ENCODE measurements at regions not wholly inside any gene's neighbourhood (a gene's known extent, or its start where the extent isn't known, plus 50 kb on each side); places are given as distances from the start of the nearest gene placed in this dataset.

DNA sequence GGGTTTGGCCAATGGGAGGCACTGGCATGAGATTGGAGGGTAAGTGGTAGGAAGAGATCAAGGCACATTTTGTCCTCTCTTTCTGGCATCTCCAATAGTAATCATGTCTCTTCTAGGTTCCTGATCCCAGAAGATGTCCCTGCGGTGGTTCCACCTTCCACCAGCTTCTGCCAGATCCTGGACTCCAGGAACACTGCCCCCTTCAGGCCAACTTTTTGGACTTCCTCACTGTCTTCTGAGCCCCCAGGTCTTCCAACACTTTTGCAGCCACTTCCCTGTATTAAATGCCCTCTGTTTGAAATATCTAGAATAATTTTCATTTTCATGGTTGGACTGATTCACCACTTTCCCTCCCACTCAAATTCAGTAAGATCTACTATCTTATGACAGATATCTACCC, 60.9 kb downstream of the BAMBI start:
- Histone ChIP-seq H3K27me3 (no peaks in the 10 kb centered on the region), H3K4me1 (ENCODE audit: insufficient read depth) (no peaks in the 10 kb centered on the region), H3K9me3 (no peaks in the 10 kb centered on the region), H3K36me3 (no peaks in the 10 kb centered on the region), H3K27ac (no peak overlapping the region), H3K4me3 (no peak overlapping the region)
- TF ChIP-seq, protein P1, sequence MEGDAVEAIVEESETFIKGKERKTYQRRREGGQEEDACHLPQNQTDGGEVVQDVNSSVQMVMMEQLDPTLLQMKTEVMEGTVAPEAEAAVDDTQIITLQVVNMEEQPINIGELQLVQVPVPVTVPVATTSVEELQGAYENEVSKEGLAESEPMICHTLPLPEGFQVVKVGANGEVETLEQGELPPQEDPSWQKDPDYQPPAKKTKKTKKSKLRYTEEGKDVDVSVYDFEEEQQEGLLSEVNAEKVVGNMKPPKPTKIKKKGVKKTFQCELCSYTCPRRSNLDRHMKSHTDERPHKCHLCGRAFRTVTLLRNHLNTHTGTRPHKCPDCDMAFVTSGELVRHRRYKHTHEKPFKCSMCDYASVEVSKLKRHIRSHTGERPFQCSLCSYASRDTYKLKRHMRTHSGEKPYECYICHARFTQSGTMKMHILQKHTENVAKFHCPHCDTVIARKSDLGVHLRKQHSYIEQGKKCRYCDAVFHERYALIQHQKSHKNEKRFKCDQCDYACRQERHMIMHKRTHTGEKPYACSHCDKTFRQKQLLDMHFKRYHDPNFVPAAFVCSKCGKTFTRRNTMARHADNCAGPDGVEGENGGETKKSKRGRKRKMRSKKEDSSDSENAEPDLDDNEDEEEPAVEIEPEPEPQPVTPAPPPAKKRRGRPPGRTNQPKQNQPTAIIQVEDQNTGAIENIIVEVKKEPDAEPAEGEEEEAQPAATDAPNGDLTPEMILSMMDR (IDR thresholded peaks at IDR 0.05), result no peak
- TF ChIP-seq EP300 (IDR thresholded peaks at IDR 0.05) (no peak), POLR2A (IDR thresholded peaks at IDR 0.05) (no peak)
- intact Hi-C loops (cut with DNase I), result no loop called here
- DNase-seq, result no peak
- WGBS, 3 donors, result 94 to 100% (median 95%) methylated on average over 1 of the region's 1 CpG

DNA sequence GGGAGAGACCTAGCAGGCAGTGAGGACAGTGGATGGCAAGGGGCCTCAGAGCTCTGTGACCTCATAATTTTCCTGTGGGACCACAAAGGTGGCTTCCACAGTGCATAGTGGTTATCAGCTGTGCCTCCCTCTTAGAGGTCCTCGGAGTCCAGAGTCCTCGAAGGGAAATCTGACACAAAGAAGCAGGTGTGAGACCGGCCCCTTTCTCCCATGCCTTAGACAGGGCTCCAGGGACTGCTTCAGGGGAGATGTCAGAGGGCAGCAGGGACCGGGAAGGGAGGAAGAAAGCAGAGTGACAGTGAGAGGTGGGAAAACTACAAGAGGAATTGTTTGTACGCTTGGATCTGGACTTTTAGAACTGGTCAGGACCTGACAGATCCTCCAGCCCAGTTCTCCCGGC, 66.3 kb downstream of the BAMBI start:
- intact Hi-C loops (cut with DNase I), result no loop called here
- DNase-seq, result no peak

DNA sequence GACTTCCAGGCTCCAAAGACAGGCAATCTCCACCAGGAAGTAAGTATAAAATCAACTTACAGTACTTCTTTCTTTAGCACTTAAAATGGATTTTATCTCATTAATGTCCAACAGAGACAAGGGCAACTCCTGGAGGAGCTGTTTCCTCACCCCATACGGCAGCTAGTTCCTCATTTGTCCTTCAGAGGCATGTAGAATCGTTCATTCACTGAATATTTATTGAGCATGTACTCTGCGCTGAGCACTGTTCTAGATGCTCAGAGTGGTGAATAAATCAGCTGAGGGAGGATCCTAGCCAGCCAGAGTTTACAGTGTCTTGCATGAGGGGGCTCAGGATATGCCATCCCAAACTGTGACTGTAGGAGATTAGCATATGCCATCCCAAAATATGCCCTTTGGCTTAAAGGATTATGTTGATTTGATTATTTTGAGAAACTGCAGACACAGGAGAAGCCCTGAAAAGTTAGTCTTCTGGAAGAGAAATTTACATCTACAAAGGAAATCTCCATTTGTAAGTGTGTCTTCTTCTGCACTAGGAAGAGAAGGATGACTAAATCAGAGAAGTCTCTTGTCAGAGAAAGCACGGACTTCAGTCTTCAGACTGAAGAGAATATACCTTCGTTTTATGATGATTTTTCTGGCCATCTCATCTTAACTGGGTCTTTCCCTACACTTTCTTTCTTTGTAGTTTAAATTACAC, 66.9 kb downstream of the BAMBI start:
- Histone ChIP-seq H3K4me3 (no peak overlapping the region), H3K27ac (no peak overlapping the region), H3K36me3 (no peaks in the 10 kb centered on the region), H3K27me3 (no peaks in the 10 kb centered on the region), H3K9me3 (no peaks in the 10 kb centered on the region), H3K4me1 (ENCODE audit: insufficient read depth) (no peaks in the 10 kb centered on the region)
- DNase-seq, result no peak
- TF ChIP-seq, protein P1 (IDR thresholded peaks at IDR 0.05), result no peak
- TF ChIP-seq EP300 (IDR thresholded peaks at IDR 0.05), result no peak
- TF ChIP-seq POLR2A (IDR thresholded peaks at IDR 0.05), result no peak
- 78 to 85% (median 83%) methylated on average over 5 of the region's 5 CpGs for WGBS, 3 donors
- intact Hi-C loops (cut with DNase I), result no loop called here

More for the DNA sequence above, 66.3 kb downstream of the BAMBI start:
- no peak for TF ChIP-seq EP300 (IDR thresholded peaks at IDR 0.05)
- TF ChIP-seq POLR2A (IDR thresholded peaks at IDR 0.05), result no peak
- TF ChIP-seq, protein P1 (IDR thresholded peaks at IDR 0.05), result no peak
- H3K36me3 ChIP-seq, result no peaks in the 10 kb centered on the region
- H3K27me3 ChIP-seq, result no peaks in the 10 kb centered on the region
- H3K27ac ChIP-seq, result no peak overlapping the region
- H3K4me1 ChIP-seq (ENCODE audit: insufficient read depth), result no peaks in the 10 kb centered on the region
- H3K4me3 ChIP-seq, result no peak overlapping the region
- WGBS, 3 donors, result 74 to 81% (median 76%) methylated on average over 6 of the region's 6 CpGs
- no peaks in the 10 kb centered on the region for H3K9me3 ChIP-seq

DNA sequence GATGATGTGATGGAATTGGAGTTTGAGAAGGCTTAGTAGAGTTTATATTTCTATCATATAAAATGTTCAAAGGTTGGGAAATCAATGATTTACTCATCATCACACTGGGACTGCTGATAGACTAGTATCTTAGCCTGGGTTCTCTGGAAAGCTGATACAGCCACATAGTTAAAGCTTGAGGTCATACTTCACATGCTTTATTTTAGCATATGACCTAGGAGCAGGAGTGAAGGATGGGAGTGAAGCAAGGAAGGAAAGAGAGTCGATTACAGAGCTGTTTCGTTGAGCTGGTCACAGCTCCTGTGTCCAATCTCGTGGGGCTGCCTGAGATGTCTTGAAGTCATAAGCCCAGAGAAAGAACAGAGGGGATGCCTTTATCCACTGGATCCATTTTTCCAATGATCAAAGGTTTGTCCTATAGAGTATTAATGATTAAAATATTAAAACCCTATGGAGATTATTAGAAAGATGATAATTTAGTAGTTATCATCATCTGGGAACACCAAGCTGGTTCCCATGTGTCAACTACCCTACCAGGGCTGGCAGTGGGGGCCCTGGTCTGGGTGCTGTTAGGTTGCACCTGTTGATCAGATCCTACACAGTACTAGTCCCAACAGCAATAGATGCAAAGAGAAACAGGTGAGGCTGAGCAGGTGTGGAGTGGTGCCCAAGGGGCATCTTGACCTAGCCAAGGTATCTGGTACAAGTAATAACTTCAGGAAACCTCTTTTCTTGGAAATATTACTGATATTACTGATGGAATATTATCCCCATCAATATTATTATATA, 77.8 kb downstream of the BAMBI start:
- no peaks in the 10 kb centered on the region for H3K9me3 ChIP-seq
- 76 to 80% (median 77%) methylated on average over 3 of the region's 3 CpGs for WGBS, 3 donors
- DNase-seq, result no peak
- intact Hi-C loops (cut with DNase I), result no loop called here
- H3K36me3 ChIP-seq, result no peaks in the 10 kb centered on the region
- no peaks in the 10 kb centered on the region for H3K4me1 ChIP-seq (ENCODE audit: insufficient read depth)
- no peak overlapping the region for H3K27ac ChIP-seq
- TF ChIP-seq EP300 (IDR thresholded peaks at IDR 0.05), result no peak
- TF ChIP-seq, protein P1 (IDR thresholded peaks at IDR 0.05), result no peak
- TF ChIP-seq POLR2A (IDR thresholded peaks at IDR 0.05), result no peak
- no peaks in the 10 kb centered on the region for H3K27me3 ChIP-seq
- no peak overlapping the region for H3K4me3 ChIP-seq
